NCI-H774 (cell line): ENCODE measurements at regions not wholly inside any gene's neighbourhood (a gene's known extent, or its start where the extent isn't known, plus 50 kb on each side); places are given as distances from the start of the nearest gene placed in this dataset.

Source experiments
- DNase-seq: peaks from one replicate; lab custom pipeline; 2025; lab: John Stamatoyannopoulos, UW

GRCh38 chr12:107635139-107635538 is 50.5 kb upstream of the PWP1 start:
- no peak for DNase-seq
